GM18498 (cell line): ENCODE measurements at regions not wholly inside any gene's neighbourhood (a gene's known extent, or its start where the extent isn't known, plus 50 kb on each side); places are given as distances from the start of the nearest gene placed in this dataset.
A peak's percentile ranks its signal among the peaks of the same experiment; 100 is the strongest.

Experiments
- ATAC-seq: cut with Tn5 transposase; IDR thresholded peaks from one replicate; pipeline ENCODE4 v1.9.1; 2021; ENCODE audit warnings: mild to moderate bottlenecking, moderate library complexity; ENCODE audit not compliant: unreplicated experiment

GRCh38 chr12:124726596-124727263 is 136.9 kb downstream of the SCARB1 start:
- no peak for ATAC-seq

- no peak for ATAC-seq
Observed at GRCh38 chr12:124725597-124726237, 137.9 kb downstream of the SCARB1 start.

GRCh38 chr12:124725099-124725498 is 138.6 kb downstream of the SCARB1 start:
- no peak for ATAC-seq

DNA sequence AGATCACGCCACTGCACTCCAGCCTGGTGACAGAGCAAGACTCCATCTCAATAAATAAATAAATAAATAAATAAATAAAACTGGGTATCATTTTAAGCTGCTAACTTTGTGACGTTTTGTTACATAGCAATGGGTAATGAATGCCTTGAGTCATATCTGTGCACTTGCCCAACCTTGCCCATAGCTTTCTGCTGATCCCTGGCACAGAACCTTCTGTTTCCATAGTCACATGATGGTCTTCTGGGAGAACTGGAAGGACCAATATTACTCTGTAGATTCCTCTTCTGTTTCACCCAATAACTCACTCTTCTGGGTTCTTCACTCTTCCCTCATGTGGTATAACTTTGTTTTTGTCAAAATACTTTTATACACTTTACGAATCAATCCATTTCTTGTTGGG is 140.8 kb downstream of the SCARB1 start:
- ATAC-seq: no peak

- ATAC-seq: no peak
Observed at GRCh38 chr12:124721501-124722162, 142.0 kb downstream of the SCARB1 start.

DNA sequence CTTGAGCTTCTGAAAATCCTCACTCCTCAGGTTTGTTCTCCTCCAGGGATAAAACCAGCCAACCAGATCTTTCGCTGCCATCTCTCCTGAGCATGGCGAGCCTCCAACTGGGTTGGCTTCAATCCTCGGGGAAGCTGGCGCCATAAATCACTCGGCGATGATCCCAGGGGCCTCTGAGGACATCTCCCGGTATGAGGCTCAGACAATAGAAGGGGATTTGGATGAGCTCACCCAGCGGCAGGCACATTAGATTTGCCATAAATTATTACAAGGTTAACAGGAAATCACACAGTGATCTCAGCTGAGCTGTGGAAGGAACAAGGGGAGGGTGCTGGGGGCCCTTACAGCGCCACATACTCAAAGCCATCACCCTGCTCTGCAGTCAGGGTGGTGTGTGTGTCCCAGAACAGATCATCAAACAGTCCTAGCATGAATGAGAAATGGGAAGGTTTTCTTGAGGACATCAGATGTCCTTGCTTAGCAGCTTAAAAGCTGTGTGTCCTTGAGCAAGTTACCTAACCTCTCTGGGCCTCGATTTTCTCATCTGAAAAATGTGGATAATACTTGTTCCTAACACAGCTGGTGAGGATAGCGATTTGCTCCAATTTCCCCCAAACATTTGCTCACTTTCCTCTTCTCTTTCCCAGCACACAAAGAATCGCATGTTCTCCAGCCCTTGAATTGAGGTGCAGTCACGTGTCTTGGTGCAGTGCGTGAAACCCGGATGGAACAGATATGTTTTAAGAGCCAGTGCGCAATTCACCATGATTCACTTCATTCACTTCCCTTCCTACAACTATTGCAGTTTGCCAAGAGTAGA is 142.8 kb downstream of the SCARB1 start:
- ATAC-seq: no peak

GRCh38 chr12:124720004-124720680 is 143.5 kb downstream of the SCARB1 start:
- no peak for ATAC-seq

- no peak for ATAC-seq
Observed at GRCh38 chr12:124719231-124719630, 144.4 kb downstream of the SCARB1 start.

DNA sequence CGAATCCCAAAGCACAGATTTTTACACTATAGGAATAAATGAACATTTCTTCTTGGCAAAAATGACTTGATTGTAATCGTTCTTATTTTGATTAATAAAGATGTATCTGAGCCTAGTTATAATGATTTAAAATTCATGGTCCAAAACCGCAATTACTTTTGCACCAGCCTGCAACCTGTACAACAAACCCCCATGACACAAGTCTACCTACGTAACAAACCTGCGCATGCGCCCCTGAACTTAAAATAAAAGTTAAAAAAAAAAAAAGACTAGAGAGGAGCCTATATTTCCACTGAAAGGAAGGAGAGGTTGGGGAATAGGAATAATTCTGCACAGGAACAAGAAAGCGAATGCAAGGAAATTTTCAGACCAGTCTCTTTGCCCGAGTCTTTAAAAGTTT is 145.2 kb downstream of the SCARB1 start:
- no peak for ATAC-seq

GRCh38 chr12:124718036-124718435 is 145.6 kb downstream of the SCARB1 start:
- ATAC-seq: no peak

DNA sequence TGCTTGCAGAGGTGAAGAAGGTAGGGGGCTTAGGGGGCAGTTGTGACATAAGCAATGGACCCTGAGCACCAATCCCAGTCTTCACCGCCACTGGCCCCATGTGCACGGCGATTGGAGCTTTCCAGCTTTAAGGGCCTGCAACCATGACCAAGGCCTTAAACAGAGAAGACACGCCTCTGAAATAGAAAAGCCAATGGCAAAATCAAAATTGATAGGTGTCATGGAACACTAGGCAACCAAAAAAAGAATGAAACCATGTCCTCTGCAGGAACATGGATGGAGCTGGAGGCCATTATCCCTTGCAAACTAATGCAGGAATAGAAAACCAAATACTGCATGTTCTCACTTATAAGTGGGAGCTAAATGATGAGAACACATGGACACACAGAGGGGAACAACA is 146.3 kb downstream of the SCARB1 start:
- no peak for ATAC-seq

- ATAC-seq: no peak
Observed at GRCh38 chr12:124716208-124717130, 147.2 kb downstream of the SCARB1 start.

GRCh38 chr12:124715121-124715990 is 147.9 kb upstream of the NCOR2 start:
- ATAC-seq: no peak

DNA sequence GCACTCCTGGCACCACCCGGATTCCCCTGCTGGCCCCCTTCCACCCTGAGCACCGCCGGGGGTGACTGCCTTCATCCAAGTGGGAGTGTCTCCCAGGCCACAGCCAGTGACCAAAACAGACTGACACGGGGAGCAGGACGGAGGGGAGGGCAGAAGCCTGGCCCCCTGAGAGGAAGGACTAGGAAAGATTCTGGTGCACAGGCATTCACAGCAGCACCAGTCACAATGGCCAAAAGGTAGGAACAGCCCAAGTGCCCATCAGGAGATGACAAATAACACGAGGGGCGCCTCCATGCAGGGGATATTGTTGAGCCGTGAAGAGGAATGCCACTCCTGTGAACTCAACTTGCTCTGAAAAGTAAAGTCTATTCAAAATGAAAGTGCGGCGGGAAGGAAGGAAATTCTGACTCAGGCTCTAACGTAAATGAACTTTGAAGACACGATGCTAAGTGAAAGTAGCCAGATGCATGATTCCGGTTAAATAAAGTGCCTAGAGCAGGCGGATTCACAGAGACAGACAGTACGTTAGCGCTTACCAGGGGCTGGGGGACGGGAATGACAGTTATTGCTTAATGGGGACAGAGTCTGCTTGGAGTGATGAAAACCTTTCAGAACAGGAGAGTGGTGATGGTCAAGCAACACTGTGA is 146.1 kb upstream of the NCOR2 start:
- ATAC-seq: peak; percentile 92

- peak; percentile 27 for ATAC-seq
Observed at GRCh38 chr12:124713041-124713435, 145.6 kb upstream of the NCOR2 start.

GRCh38 chr12:124711344-124711743 is 143.9 kb upstream of the NCOR2 start:
- ATAC-seq: no peak

DNA sequence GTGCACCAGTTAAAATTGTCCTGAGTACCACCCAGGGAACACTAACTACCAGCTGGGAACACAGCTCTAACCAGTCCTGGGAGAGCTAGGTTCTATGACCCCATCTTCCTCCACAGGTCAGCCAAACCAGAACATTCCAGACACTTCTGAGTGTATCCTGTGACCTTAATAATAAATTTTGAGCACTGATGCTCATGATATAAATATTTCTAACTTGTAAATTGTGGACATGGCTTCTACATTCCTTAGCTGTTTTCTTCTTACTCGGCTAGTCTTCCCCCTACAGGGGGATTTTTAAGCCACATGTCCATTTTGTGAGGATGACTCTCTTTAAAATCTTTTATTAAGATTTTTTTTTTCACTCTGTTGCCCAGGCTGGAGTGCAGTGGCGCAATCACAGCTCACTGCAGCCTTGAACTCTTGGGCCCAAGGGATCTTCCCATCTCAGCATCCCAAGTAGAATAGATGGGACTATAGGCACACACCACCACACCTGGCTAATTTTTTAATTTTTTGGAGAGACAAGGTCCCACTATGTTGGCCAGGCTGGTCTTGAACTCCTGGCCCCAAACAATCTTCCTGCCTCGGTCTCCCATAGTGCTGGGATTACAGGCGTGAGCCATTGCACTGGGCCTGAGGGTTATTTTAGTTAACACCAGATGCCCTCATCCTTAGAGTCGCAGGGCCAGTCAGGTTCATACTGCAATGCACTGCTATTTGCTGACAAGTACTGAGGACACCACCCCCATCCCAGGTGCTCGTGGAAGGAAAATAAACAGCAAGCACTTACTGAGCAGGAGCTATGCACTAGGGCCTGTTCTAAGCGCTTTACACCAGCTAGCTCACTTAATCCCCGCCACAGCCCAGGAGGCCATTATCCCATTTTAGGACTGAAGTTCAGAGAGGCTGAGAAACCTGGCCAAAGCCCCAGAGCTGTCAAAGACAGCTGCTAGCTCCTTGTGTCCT is 142.6 kb upstream of the NCOR2 start:
- no peak for ATAC-seq
